ENCODE measurements at regions not wholly inside any gene's neighbourhood (a gene's known extent, or its start where the extent isn't known, plus 50 kb on each side); places are given as distances from the start of the nearest gene placed in this dataset.
A peak's percentile ranks its signal among the peaks of the same experiment; 100 is the strongest.
"Not testable (repeated sequence)": the region's sequence is repeated elsewhere in the genome, so short reads cannot be mapped to it uniquely, and the experiment has no call there.

DNA sequence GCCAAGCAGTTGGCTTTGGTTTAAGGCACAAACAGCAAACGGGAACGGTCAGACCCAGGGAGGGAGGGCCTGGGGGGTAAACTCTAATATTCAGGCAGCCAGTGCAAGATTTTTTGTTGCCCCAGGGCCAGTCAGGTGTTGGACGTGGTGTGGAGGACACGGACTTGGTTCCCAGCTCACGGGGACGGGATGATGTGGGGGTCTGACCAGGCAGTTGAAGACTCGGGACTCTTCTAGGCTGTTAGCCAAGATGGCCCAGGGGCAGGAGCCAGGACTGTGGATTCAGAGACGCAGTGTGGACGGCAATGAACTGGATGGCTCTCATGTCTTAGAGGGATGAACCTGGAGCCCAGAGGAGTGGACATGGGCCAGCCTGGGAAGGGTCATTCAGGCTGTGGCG, 169.2 kb downstream of the C9orf50 start:
- DNase-seq (ENCODE audit: low read depth) = no peak
- TF ChIP-seq, protein P1, sequence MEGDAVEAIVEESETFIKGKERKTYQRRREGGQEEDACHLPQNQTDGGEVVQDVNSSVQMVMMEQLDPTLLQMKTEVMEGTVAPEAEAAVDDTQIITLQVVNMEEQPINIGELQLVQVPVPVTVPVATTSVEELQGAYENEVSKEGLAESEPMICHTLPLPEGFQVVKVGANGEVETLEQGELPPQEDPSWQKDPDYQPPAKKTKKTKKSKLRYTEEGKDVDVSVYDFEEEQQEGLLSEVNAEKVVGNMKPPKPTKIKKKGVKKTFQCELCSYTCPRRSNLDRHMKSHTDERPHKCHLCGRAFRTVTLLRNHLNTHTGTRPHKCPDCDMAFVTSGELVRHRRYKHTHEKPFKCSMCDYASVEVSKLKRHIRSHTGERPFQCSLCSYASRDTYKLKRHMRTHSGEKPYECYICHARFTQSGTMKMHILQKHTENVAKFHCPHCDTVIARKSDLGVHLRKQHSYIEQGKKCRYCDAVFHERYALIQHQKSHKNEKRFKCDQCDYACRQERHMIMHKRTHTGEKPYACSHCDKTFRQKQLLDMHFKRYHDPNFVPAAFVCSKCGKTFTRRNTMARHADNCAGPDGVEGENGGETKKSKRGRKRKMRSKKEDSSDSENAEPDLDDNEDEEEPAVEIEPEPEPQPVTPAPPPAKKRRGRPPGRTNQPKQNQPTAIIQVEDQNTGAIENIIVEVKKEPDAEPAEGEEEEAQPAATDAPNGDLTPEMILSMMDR (IDR thresholded peaks at IDR 0.05; ENCODE audit: low read length, missing control alignments) = no peak
- no peak overlapping the region for H3K4me3 ChIP-seq (replicated peaks; ENCODE audit: low read depth, low read length)

DNA sequence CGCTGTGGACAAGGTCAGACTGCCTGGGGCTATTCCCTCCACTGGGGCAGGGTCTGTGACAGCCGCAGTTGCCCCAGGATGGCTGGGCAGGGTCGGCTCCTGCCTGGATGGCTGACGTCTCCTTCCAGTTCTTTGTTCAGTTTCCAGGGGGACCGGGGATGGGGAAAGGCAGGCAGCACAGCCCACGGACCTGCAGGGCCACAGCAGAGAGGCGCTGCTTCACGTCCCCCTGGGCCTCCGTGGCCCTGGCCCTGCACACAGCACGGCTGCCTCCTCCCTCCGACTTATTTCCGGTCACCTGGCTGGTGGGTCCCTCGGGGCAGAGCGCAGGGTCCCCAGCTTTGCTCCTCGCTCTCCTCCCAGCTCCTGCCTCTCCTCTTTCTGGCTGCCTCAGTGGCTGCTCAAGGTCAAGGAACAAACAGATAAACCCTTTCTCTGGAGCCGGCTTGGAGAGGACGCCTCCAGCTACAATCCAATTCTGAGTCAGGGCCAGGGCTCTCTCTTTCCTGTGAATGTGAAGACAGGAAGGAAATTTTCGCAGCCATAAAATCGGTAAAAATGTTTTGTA, 169.7 kb downstream of the C9orf50 start:
- TF ChIP-seq, protein P1 (IDR thresholded peaks at IDR 0.05; ENCODE audit: low read length, missing control alignments) = no peak
- H3K4me3 ChIP-seq (replicated peaks; ENCODE audit: low read depth, low read length) = no peak overlapping the region
- DNase-seq (ENCODE audit: low read depth) = peak; percentile 36

DNA sequence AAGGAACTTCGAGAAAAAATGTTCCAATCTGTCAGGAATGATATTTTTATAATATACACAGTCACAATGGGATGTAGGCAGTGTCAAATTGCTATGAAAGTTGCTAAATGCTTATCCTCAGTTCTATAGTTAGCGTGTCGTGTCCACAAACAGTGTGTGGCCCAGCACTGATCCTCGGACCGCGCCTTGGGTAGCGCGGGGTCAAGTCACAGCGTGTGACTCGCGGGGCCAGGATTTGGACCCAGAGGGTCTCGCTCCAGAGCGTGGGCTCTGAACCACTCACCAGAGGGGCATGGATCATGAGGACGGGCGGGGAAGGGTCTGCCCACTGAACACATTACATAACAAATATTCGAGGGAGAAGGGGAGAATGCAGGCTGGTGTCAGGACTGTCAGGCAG, 171.8 kb downstream of the C9orf50 start:
- TF ChIP-seq, protein P1 (IDR thresholded peaks at IDR 0.05; ENCODE audit: low read length, missing control alignments) = no peak
- no peak overlapping the region for H3K4me3 ChIP-seq (replicated peaks; ENCODE audit: low read depth, low read length)
- DNase-seq (ENCODE audit: low read depth) = no peak

DNA sequence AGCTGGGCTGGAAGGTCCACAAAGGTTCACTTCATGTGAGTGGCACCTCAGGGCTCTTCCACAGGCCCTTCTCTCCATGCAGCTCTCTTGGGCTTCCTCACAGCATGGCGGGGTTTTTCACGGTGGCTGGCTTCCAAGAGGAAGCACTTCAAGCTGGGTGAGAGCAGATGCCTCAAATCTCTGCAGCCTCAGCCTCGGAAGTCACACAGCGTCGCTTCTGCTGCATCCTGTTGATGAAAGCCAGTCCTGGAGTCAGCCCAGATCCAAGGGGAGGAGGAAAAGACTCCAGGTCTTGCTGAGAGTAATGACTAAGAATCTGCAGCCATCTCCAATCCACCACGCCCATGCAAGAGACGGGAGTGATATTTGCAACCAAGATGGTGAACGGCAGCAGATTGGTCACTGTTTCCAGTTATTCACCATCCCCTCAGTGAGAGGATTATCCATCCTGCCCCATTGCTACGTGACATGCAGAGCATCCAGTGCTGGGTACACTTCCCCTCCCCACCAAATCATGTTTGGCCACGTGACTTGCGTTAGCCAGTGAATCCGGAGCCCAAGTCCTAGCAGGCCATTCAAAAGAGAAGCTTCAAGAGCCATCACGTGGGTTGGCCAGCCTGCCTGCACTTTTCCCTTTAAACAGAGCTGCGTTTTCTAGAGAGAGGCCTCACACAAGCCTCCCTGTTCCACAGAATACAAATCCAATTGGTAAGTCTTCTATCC, 173.9 kb downstream of the C9orf50 start:
- DNase-seq (ENCODE audit: low read depth) = no peak
- TF ChIP-seq, protein P1 (IDR thresholded peaks at IDR 0.05; ENCODE audit: low read length, missing control alignments) = no peak
- no peak overlapping the region for H3K4me3 ChIP-seq (replicated peaks; ENCODE audit: low read depth, low read length)

DNA sequence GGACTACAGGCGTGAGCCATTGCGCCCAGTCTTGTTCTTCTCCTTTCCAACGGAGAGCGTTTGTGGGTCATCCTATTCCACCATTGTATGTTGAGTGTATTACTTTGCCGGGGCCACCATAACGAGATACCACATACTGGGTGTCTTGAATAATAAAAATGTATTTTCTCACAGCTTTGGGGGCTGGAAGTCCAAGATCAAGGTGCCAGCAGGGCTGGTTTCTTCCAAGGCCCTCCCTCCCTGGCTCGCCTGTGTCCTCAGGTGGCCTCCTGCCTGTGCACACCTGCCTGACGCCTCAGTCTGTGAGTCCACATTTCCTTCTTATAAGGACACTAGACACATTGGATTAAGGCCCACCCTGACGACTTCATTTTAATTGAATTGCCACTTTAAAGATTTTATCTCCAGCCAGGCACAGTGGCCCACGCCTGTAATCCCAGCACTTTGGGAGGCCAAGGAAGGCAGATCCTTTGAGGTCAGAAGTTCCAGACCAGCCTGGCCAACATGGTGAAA, 175.1 kb downstream of the C9orf50 start:
- TF ChIP-seq, protein P1 (IDR thresholded peaks at IDR 0.05; ENCODE audit: low read length, missing control alignments) = no peak
- DNase-seq (ENCODE audit: low read depth) = no peak

DNA sequence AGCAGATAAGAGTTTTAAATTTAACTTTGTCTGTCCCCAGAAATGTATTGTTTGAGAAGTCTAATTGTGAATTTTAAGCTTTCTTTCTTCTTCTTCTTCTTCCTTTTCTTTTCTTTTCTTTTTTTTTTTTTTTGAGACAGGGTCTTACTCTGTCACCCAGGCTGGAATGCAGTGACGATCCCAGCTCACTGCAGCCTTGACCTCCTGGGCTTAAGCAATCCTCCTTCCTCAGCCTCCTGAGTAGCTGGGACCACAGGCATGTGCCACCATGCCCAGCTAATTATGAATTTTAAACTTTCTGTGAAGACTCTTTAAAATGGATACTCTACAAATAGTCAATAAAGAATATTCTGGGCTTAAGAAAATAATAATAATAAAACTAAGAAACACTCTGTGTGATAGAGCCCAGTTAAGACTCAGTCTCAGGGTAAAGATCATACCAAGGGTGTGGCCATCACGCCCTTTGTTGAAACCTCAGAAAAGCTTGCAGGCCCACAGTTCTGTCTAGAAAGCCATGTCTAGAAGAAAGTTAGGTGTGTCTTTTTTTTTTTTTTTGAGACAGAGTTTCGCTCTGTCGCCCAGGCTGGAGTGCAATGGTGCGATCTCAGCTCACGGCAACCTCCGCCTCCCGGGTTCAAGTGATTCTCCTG, 177.3 kb downstream of the C9orf50 start:
- not testable (repeated sequence) for H3K4me3 ChIP-seq (replicated peaks; ENCODE audit: low read depth, low read length); DNase-seq (ENCODE audit: low read depth)

More for the DNA sequence above, 175.1 kb downstream of the C9orf50 start:
- H3K4me3 ChIP-seq (replicated peaks; ENCODE audit: low read depth, low read length) = no peak overlapping the region

DNA sequence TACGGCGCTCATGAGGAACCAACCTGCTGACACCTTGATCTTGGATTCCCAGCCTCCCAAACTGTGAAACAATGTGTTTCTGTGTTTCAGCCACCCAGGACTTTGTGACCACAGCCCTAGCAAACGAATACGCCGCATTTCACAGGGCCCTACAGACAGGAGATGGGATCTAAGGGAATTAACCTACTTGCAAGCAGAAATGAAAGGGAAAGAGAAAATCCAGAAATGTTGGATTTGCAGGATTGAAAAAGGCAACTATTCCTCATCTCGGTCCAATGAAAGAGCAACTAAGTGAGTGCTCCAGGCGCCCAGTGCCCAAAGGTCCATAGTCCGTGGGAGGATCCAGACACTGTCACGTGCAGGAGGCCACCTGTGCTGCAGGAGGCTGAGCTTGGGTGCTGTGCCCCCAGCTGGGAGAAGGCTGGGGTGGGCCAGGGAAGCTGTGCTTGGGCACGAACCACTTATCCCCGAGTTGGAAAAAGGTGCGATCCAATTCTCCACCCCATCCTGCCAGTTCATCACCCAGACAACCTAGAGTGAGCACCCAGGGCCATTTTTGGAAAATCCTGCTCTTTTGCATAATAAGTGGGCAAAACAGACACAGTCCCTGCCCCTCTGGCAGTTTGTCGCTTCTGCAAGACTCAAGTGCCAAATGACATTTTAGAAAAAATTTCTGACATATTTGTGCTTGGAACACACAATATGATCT, 177.9 kb downstream of the C9orf50 start:
- TF ChIP-seq, protein P1 (IDR thresholded peaks at IDR 0.05; ENCODE audit: low read length, missing control alignments) = no peak
- H3K4me3 ChIP-seq (replicated peaks; ENCODE audit: low read depth, low read length) = no peak overlapping the region
- DNase-seq (ENCODE audit: low read depth) = no peak
